GM06990 (cell line): ENCODE measurements at regions not wholly inside any gene's neighbourhood (a gene's known extent, or its start where the extent isn't known, plus 50 kb on each side); places are given as distances from the start of the nearest gene placed in this dataset.

Source experiments
- DNase-seq: peaks from one replicate; pipeline ENCODE4 v3.0.0-alpha.2; 2011; ENCODE audit not compliant: insufficient read length; ENCODE audit errors: extremely low read depth
- H3K27me3 ChIP-seq: replicated peaks from 2 replicates; pipeline ENCODE4 v1.6.0; 2011; ENCODE audit warnings: low read length; ENCODE audit not compliant: control insufficient read depth, insufficient read depth
- H3K36me3 ChIP-seq: 2 replicates; pipeline ENCODE4 v1.5.1; 2011; ENCODE audit warnings: low read length; ENCODE audit not compliant: control insufficient read depth, insufficient read depth
- H3K4me3 ChIP-seq: replicated peaks from 2 replicates; pipeline ENCODE4 v1.5.1; 2011; ENCODE audit warnings: low read depth, mild to moderate bottlenecking, control low read depth, low read length
- TF ChIP-seq, protein P1 (sequence below): IDR thresholded peaks from 2 replicates; pipeline ENCODE4 v1.5.1; 2011; ENCODE audit warnings: low read length, control low read depth, mild to moderate bottlenecking, inconsistent platforms; ENCODE audit not compliant: insufficient read depth, poor library complexity, severe bottlenecking

DNA sequence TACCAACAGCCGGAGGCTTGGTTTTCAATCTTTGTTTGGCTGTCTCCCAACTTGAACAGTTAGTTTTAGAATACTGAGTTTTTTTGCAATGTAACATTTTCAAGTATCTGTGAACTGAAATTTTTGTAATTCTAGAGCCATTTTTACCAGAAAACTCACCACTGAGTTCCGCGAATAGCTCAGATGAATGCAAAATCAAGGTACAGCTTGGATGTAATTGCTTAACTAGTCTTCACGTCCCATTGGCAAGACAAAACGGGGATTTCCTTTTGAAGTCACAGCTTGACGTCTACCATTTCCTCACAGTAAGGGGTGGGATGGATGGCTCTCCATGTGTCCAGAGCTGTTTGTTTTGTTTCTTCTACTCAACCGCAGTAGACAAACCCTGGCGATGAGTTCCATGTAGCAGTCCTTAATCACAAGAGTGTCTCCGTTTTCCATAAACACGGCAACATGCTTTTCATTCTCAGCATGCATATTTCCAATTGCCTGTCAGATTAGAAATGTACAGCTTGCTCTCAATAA, 55.8 kb upstream of the FGFR2 start:
- H3K27me3 ChIP-seq, result peaks cover 2% of the 10 kb centered on the region; the same call in 1 of the 2 replicates
- TF ChIP-seq, protein P1, sequence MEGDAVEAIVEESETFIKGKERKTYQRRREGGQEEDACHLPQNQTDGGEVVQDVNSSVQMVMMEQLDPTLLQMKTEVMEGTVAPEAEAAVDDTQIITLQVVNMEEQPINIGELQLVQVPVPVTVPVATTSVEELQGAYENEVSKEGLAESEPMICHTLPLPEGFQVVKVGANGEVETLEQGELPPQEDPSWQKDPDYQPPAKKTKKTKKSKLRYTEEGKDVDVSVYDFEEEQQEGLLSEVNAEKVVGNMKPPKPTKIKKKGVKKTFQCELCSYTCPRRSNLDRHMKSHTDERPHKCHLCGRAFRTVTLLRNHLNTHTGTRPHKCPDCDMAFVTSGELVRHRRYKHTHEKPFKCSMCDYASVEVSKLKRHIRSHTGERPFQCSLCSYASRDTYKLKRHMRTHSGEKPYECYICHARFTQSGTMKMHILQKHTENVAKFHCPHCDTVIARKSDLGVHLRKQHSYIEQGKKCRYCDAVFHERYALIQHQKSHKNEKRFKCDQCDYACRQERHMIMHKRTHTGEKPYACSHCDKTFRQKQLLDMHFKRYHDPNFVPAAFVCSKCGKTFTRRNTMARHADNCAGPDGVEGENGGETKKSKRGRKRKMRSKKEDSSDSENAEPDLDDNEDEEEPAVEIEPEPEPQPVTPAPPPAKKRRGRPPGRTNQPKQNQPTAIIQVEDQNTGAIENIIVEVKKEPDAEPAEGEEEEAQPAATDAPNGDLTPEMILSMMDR, result no peak
- no peak overlapping the region for H3K4me3 ChIP-seq
- no peaks in the 10 kb centered on the region for H3K36me3 ChIP-seq
- DNase-seq, result no peak

- peaks cover 2% of the 10 kb centered on the region; the same call in 1 of the 2 replicates for H3K27me3 ChIP-seq
- TF ChIP-seq, protein P1, result no peak
These were observed 55.4 kb upstream of the FGFR2 start for GRCh38 chr10:121653608-121654007.

GRCh38 chr10:121648493-121648892, 50.2 kb upstream of the FGFR2 start:
- DNase-seq, result no peak
- no peaks in the 10 kb centered on the region for H3K36me3 ChIP-seq
- TF ChIP-seq, protein P1, result no peak
- no peak overlapping the region for H3K4me3 ChIP-seq
- H3K27me3 ChIP-seq, result peaks cover 2% of the 10 kb centered on the region

More at GRCh38 chr10:121653608-121654007, 55.4 kb upstream of the FGFR2 start:
- Histone ChIP-seq H3K36me3 (no peaks in the 10 kb centered on the region), H3K4me3 (no peak overlapping the region)
- DNase-seq, result no peak

- Histone ChIP-seq H3K36me3 (no peaks in the 10 kb centered on the region), H3K4me3 (no peak overlapping the region), H3K27me3 (peaks cover 2% of the 10 kb centered on the region)
- DNase-seq, result no peak
- TF ChIP-seq, protein P1, result no peak
These were observed 49.8 kb upstream of the FGFR2 start for GRCh38 chr10:121648059-121648458.
